AG04450 (cell line): ENCODE measurements at regions not wholly inside any gene's neighbourhood (a gene's known extent, or its start where the extent isn't known, plus 50 kb on each side); places are given as distances from the start of the nearest gene placed in this dataset.

ENCODE experiments used
- CTCF ChIA-PET: fragments of 300-600, 350-600 bp; formaldehyde crosslinking; extraction: SDS; loops from one replicate; lab custom pipeline; 2022; ENCODE audit warnings: antibody characterized with exemption, inconsistent platforms; lab: Charles Lee
- POLR2A ChIA-PET: fragments of 350-600 bp; formaldehyde crosslinking; extraction: SDS; loops from one replicate; lab custom pipeline; 2021; ENCODE audit warnings: antibody characterized with exemption, inconsistent platforms; lab: Yijun Ruan, JAX
- DNase-seq: peaks from one replicate; pipeline ENCODE4 v3.0.0-alpha.2; 2011; ENCODE audit warnings: low read depth, low spot score
- H3K27ac ChIP-seq: one replicate; pipeline ENCODE4 v1.5.1; 2012; ENCODE audit warnings: low read depth, low read length, control low read depth
- H3K27me3 ChIP-seq: one replicate; pipeline ENCODE4 v1.6.0; 2012; ENCODE audit warnings: low read length; ENCODE audit not compliant: control insufficient read depth, insufficient read depth
- H3K4me3 ChIP-seq: 2 replicates; pipeline ENCODE4 v1.5.1; 2011; ENCODE audit warnings: mild to moderate bottlenecking, low read depth, low read length, control low read depth
- H3K9me3 ChIP-seq: 2 replicates; pipeline ENCODE4 v1.5.1; 2012; ENCODE audit warnings: low read length; ENCODE audit not compliant: control insufficient read depth, insufficient read depth
- TF ChIP-seq, protein P1 (sequence below): IDR thresholded peaks from 2 replicates; pipeline ENCODE4 v1.5.1; 2011; ENCODE audit warnings: low read depth, low read length, control low read depth, inconsistent platforms

DNA sequence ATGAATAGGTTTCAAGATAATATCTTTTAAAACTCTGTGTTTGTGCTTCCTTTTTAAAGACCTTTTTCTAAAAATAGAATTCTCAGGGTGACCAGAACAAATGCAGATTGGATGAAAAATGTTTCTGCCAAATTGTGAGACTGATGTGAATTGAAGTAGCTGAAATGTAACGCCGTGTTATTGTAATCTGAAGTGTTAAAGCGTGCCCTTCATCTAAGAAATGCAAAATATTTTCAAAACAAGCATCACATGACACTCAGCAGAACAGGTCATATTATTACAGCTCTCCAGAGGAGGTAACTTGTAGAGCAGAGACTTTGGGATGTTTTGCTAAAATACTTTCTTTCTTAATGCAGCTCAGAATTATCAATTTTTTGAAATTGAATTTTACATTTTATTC is 90.0 kb upstream of the PLEKHA5 start:
- CTCF ChIA-PET = no interaction called here
- no peak overlapping the region for H3K27ac ChIP-seq
- no peaks in the 10 kb centered on the region for H3K9me3 ChIP-seq
- TF ChIP-seq, protein P1, sequence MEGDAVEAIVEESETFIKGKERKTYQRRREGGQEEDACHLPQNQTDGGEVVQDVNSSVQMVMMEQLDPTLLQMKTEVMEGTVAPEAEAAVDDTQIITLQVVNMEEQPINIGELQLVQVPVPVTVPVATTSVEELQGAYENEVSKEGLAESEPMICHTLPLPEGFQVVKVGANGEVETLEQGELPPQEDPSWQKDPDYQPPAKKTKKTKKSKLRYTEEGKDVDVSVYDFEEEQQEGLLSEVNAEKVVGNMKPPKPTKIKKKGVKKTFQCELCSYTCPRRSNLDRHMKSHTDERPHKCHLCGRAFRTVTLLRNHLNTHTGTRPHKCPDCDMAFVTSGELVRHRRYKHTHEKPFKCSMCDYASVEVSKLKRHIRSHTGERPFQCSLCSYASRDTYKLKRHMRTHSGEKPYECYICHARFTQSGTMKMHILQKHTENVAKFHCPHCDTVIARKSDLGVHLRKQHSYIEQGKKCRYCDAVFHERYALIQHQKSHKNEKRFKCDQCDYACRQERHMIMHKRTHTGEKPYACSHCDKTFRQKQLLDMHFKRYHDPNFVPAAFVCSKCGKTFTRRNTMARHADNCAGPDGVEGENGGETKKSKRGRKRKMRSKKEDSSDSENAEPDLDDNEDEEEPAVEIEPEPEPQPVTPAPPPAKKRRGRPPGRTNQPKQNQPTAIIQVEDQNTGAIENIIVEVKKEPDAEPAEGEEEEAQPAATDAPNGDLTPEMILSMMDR = no peak
- POLR2A ChIA-PET = no interaction called here
- H3K27me3 ChIP-seq = no peaks in the 10 kb centered on the region
- no peak for DNase-seq
- no peak overlapping the region for H3K4me3 ChIP-seq

DNA sequence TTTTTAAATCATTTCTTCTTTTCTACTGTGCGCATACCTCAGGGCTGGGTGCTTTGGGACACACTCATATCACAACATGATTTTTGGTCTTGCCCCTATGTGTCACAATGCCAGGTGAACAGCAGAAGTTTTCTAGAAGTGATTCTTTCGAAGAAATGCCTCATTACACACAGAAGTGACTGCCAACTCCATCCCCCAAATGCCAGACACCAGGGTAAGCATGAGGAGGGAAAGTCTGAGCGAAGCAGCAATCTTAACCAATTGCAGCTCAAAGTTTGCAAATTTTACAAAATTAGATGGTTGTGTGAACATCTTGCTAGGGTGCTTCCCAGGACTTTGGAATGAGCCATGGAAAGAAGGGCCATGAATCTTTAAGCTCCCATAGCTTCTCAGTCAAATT is 87.3 kb upstream of the PLEKHA5 start:
- POLR2A ChIA-PET = no interaction called here
- Histone ChIP-seq H3K9me3 (no peaks in the 10 kb centered on the region), H3K27me3 (no peaks in the 10 kb centered on the region), H3K4me3 (no peak overlapping the region), H3K27ac (no peak overlapping the region)
- TF ChIP-seq, protein P1 = no peak
- DNase-seq = no peak
- CTCF ChIA-PET = no interaction called here

DNA sequence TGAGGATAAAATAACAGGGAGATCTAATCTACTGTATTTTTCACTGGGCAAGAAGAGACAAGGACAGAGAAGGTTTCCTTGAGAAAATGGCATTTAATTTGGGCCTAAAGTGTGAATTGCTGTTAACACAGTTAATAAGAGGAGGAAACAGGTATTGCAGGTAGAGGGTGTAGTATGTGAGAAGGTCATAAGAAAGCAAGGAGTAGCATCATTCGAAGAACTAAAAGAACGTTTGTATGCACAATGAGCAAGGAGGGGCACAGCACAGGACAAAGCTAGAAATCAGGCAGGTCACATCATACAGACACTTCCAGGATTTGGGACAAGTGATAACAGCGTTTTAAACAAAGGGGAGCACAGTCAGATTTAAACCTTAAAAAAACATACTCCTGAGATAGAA is 85.1 kb upstream of the PLEKHA5 start:
- TF ChIP-seq, protein P1 = no peak
- no peak for DNase-seq
- ChIA-PET POLR2A (no interaction called here), CTCF (no interaction called here)
- no peaks in the 10 kb centered on the region for H3K27me3 ChIP-seq
- H3K4me3 ChIP-seq = no peak overlapping the region
- no peaks in the 10 kb centered on the region for H3K9me3 ChIP-seq
- no peak overlapping the region for H3K27ac ChIP-seq

GRCh38 chr12:19044891-19045290 is 84.6 kb upstream of the PLEKHA5 start:
- Histone ChIP-seq H3K9me3 (no peaks in the 10 kb centered on the region), H3K27ac (no peak overlapping the region), H3K27me3 (no peaks in the 10 kb centered on the region), H3K4me3 (no peak overlapping the region)
- no peak for DNase-seq
- ChIA-PET POLR2A (no interaction called here), CTCF (interaction anchor here (1.0 kb wide), 1 partner anchor 795 kb away, joined by 4 read pairs; no protein-coding TSS in a partner anchor)
- TF ChIP-seq, protein P1 = no peak

DNA sequence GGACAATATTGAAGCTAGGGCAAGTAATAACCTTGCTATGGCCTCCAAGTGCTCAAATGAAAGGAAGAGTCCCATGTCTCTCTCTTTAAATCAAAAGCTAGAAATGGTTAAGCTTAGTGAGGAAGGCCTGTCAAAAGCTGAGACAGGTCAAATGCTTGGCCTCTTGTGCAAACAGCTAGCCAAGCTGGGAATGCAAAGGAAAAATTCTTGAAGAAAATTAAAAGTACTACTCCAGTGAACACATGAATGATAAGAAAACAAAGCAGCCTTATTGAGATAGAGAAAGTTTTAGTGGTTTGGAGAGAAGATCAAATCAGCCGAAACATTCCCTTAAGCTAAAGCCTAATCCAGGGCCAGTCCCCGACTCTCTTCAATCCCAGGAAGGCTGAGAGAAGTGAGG is 84.1 kb upstream of the PLEKHA5 start:
- Histone ChIP-seq H3K9me3 (no peaks in the 10 kb centered on the region), H3K4me3 (no peak overlapping the region), H3K27me3 (no peaks in the 10 kb centered on the region), H3K27ac (no peak overlapping the region)
- ChIA-PET POLR2A (no interaction called here), CTCF (interaction anchor here (1.0 kb wide), 1 partner anchor 795 kb away, joined by 4 read pairs; no protein-coding TSS in a partner anchor)
- TF ChIP-seq, protein P1 = no peak
- DNase-seq = no peak
